ENCODE measurements at regions not wholly inside any gene's neighbourhood (a gene's known extent, or its start where the extent isn't known, plus 50 kb on each side); places are given as distances from the start of the nearest gene placed in this dataset.
"Not testable (repeated sequence)": the region's sequence is repeated elsewhere in the genome, so short reads cannot be mapped to it uniquely, and the experiment has no call there.

DNA sequence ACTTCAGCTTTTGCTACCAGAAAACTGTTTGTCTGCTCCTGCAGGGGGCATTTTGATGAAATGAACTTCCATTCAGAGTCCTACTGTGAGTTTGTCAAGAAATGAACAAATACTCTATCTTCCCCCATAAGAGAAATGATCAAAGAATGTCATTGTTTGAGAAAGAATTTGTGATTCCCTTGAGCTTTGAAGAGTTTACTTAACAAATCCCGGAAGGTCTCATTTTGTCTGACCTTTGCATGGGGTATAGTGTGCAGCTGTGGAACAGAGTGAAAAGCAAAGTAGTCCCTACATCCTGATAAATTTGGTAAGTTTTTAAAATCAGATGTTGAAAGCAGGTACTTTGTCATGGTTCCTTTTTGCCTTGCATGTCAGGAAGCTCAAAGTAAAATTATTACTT lies 178.0 kb downstream of the ABCC12 start:
- Histone ChIP-seq H3K27ac (no peak overlapping the region), H3K4me3 (no peak overlapping the region)

DNA sequence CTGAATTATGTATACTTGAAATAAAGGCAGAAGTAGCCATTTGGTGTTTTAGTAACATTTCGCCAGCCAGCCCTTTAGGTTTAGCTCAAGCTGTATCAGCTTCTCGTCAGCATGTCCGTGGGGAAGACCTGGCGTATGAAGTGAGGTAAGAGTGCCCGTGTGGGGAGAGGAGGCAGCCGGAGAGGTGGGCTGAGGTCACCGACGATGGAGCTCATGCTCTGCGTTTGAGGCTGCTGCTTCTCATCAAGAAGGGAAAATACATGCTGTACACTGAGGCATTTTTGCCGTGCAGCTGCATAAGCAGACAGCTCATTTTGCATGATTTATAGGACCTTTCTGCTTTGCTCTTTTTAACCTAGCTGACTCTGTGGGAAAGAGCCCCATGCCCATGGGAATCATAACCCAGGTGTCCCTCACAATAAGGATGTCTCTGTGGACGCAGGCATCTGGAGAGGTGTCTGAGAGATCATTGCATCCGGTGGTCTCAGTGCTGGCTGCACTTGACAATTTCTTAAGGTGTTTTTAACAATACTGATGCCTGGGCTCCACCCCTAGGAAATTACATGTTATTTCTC lies 179.1 kb downstream of the ABCC12 start:
- H3K4me3 ChIP-seq: no peak overlapping the region

DNA sequence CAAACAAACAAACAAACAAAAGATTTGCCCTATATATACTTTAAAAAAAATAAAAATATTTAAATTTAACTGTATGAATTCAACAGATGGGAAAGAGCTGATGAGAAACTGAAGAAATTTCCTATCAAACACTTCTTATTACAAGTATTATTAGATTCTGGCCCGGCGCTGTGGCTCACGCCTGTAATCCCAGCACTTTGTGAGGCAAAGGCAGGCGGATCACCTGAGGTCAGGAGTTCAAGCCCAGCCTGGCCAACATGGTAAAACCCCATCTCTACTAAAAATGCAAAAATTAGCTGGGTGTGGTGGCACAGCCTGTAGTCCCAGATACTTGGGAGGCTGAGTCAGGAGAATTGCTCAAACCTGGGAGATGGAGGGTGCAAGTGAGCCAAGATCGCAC lies 180.8 kb downstream of the ABCC12 start:
- H3K4me3 ChIP-seq, H3K27ac ChIP-seq: not testable (repeated sequence)

More for the DNA sequence above, 179.1 kb downstream of the ABCC12 start:
- no peak overlapping the region for H3K27ac ChIP-seq

DNA sequence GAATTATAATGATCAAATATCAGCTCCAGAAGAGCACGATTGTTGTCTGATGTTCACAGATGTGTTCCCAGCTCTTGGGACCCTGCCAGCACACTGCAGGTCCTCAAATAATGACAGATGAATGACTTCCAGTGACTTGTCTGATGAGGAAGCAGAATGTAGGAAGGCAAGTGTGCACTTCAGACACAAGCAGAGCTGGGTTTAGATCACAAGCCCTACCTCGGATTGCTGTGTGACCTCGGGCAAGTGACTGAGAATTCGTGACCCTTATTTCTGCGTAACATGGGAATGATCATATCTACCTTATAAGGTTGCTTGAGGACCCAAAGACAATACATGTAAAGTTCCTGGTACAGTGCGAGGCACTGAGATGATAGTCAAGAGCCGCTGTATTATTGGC lies 182.2 kb downstream of the ABCC12 start:
- no peak overlapping the region for H3K27ac ChIP-seq
- H3K4me3 ChIP-seq: no peak overlapping the region

DNA sequence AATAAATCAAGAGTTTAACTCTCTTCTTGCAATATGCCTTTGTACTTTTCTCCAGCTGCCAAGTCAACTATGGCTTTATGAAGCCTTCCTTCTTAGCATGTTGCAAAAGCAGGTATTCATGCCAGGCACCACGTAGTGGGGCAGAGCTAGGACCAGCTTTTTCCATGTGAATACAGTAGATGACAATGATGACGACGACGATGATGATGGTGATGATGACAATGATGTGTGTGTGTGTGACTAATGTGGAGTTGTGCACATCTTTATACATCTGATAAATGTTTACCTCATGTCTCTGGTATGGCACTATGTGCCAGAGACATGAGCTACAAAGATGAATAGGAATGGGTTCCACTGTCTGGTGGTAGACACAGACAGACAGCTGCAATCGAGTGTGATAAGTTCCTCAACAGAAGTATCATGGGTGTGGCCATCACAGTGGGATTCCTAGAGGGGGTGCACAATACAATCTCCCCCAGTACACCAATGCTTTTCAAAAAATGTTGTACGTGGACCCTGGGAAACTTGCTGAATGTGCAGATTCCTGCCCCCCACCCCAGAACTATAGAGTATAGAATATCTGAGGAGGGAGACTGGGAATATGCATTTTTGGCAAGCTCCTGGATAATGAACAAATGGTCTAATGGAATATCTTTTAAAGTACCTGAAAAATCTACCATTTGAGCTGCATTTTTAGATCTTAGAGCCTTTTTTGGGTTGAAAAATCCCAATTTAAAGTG lies 183.4 kb downstream of the ABCC12 start:
- Histone ChIP-seq H3K4me3 (no peak overlapping the region), H3K27ac (no peak overlapping the region)

DNA sequence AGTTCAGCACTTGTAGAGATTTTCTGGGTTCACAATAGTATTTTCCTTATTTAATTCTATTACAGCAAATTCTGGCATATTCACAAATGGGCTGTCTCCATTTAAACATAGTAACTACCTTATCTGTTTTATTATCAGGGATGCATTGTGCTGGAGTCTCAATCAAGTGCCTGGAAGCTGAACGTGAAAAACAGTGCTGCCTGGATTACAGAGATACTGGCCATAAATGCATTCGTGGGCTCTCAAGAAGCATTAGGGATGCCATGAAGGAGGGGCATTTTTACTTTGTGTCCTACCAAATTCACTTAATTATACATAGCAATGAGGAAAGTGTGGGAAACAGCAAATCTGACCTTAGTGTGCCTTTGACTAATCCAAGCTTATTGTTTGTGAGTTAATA lies 184.6 kb downstream of the ABCC12 start:
- Histone ChIP-seq H3K4me3 (no peak overlapping the region), H3K27ac (no peak overlapping the region)

DNA sequence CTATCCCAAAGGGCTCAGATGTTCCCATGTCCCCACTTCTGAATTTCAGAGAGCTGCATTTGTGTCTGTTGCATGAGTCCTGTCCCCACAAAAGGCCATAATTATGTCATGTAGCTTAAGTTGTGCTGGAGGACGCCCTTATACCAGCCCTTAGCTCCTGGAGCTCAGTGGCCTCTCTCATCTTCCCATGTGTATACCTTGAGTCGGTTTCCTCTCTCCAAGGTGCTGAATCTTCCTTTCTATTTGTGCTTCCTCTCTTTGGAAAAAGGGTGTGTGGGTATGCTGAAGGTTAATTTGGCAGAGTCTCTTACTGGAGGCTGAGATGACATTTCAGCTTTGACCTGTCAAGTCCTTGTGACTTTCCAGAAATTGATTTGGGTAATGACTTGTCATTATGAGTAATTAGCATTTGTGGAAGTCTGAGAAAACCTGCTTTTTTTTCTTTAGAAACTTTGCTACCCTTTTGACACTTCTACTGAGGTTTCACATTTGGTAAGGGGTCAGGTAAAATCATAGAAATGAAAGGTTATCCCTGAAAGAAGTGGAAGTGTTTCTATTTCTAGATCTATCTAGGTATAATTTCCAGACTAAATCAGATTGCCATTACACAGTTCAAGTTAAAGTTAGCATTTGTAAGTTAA lies 185.4 kb downstream of the ABCC12 start:
- Histone ChIP-seq H3K27ac (no peak overlapping the region), H3K4me3 (no peak overlapping the region)

DNA sequence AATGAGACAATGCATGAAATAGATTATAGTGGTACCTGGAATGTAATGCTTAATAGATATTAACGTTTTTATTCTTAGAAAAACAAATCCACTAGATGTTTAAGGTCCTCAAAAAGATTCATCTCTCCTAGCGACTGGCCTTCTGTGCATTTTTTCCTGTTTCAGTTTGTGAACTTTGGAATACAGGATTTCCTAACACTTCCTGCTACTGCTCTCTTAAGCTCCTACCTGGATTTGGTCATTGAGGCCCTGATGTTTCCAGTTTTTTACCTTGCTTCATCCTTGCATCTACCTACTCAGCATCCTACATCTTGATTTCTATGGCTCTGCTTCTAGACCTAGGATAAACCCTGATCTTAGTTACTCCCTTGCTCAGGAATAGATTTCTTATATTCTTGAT lies 188.4 kb downstream of the ABCC12 start:
- H3K4me3 ChIP-seq: no peak overlapping the region
- no peak overlapping the region for H3K27ac ChIP-seq

DNA sequence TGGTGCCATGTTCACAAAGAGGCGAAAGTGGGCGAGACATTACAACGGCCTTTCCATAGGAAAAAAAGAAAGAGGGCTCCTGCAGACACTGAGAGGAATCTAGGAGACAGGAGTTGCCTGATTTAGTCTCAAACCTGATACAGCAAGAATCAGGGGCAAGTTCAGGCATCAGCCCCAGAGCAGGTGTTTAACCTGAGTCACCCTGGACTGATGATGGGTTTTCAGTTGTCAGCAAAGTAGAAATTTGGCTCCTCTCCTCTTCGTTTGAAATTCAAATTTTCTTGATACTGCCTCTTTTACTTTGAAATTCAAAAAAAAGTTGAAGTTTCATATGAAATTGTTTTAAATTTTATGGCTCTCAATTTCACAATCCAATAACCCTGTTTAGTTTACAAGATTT lies 189.5 kb downstream of the ABCC12 start:
- Histone ChIP-seq H3K27ac (no peak overlapping the region), H3K4me3 (no peak overlapping the region)

DNA sequence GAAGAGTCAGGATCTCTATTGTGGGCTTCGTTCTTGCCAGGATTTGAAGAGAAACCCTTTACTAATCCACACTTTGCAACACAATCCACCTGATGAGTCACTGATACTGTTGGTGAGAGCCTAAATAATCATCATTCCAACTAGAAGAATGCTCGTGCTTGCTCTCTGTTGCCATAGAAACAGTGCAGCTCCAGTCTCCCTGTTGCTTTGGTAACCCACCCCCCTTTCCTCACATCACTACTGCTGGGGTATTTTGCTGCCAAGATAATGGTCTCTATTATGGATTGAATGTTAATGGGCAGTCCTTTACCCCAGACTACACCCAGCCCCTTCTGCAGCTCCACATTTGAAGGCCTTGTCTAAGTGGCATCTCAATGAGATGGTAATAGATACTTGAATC lies 190.4 kb downstream of the ABCC12 start:
- Histone ChIP-seq H3K4me3 (no peak overlapping the region), H3K27ac (no peak overlapping the region)

DNA sequence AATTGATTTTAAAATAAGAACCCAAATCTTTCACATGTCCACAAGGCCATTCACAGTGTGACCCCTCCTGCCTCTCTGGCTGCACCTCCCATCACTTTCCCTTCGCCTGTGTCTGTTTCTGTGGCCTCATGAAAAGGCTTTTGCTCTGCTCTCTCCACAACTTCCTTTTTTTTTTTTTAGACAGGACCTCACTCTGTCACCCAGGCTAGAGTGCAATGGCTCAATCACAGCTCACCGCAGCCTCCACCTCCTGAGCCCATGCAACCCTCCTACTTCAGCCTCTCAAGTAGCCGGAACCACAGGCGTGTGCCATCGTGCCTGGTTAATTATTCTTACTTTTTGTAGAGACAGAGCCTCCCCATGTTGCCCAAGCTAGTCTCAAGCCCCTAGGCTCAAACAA lies 197.1 kb downstream of the ABCC12 start:
- no peak overlapping the region for H3K27ac ChIP-seq
- no peak overlapping the region for H3K4me3 ChIP-seq

DNA sequence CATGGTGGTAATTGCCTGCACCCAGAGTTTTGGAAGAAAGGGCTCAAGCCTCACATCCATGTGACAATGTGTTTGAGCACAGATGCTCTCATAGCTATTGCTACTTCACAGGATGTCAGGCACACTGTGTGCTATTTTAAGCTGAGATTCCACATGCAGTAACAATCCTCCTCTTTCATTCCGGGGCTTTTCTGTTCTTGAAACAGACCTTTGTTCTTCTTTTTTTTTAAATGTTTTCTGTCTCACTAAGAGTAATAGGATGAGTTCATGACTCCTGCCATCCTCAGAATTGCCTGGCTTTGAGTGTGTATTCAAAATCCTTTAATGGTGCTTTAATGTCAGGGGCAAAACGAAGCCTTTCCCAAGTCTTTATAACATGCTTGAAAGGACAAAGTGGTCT lies 198.9 kb downstream of the ABCC12 start:
- Histone ChIP-seq H3K27ac (no peak overlapping the region), H3K4me3 (no peak overlapping the region)

DNA sequence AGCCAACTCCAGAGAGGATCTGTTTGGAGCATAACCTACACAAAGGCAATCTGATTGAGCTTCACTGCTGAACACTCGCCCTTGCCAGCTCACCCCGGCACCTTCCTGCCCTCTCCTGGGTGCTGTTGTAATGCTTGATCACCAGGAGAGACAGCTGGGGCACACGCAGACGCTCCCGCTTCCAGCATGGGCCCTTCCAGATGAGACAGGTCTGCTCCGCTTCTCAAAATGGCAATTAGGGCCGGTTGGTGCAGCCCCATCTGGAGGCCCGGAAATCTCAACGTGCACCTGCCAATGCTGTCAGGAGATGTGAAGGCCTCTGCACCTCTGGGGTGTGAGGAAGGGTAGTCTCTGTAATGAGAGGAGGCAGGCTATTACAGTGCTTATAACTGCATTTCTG lies 206.1 kb downstream of the ABCC12 start:
- Histone ChIP-seq H3K27ac (no peak overlapping the region), H3K4me3 (no peak overlapping the region)

DNA sequence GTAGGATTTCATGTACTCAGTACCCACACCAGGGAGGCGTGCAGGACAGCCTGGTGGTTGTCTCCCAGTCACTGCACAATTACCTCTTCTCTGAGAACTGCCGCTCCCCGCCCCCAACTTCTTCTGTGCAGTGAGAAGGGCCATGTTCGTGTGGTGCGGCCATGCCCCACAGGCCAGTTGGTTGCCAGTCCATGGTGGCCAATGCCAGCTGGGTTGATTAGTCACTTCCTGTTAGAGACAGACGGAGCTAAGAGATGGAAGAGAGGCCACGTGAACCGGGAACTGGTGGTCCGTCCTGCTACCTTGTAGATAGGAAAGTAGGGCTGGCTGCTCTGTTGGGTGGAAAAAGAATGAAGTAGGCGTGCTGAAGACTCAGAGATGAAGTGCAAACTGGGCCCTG lies 206.5 kb downstream of the ABCC12 start:
- Histone ChIP-seq H3K4me3 (no peak overlapping the region), H3K27ac (no peak overlapping the region)

DNA sequence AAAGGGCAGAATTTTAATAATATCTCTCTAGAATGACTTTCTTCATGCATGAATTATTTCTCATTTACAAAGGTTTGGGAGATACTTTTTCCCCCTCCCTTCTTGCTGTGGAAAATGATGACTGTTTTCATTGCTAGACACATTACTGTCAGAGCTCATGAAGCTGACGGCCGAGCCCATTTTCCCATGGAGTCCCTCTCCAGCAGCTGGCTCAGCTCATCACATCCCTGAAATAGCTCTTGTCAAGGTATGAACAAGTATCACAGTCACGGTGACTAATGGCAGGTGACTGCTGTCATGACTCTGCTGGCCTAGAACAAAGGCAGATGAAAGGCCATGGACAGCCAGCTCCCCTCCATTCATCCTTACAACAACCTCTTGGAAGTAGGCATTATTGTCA lies 208.1 kb downstream of the ABCC12 start:
- no peak overlapping the region for H3K27ac ChIP-seq

DNA sequence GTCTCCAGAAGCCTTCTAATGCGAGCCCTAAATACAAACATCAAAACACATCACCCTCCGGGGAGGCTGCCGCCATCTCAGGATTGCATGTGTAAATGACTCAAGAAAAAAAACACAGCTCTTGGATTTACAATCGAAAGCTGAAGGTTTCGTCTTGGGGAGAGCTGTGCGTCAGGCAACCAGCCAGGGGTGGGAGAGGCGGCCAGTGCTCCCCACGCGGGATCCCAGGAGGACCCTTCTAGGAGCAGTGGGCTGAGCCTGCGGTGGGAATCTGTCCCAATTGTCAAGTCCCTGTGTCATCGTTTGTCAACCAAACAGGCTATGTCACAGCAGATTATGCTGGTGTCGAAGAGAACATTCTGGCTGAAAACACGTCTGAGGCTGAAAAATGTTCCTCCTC lies 209.7 kb downstream of the ABCC12 start:
- Histone ChIP-seq H3K27ac (no peak overlapping the region), H3K4me3 (no peak overlapping the region)

More for the DNA sequence above, 208.1 kb downstream of the ABCC12 start:
- no peak overlapping the region for H3K4me3 ChIP-seq

DNA sequence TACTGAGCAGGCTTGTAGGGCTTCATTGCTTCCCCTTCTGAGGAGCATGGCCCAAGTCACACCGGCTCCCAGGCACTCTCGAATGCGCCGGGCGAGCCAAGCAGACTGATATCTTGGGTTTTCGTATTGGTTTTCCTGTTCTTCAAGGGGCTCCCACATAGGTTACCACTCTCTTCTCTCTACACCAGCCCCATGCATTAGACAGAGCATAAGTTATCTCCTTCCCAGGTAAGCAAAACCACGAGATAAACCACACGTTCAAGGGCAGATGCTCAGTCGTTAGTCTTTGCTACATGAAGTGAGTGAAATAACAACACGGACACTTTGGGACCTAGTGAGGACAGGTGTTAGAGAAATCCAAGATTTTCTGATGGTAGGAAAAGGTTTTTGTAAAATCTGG lies 211.2 kb downstream of the ABCC12 start:
- Histone ChIP-seq H3K27ac (no peak overlapping the region), H3K4me3 (no peak overlapping the region)

DNA sequence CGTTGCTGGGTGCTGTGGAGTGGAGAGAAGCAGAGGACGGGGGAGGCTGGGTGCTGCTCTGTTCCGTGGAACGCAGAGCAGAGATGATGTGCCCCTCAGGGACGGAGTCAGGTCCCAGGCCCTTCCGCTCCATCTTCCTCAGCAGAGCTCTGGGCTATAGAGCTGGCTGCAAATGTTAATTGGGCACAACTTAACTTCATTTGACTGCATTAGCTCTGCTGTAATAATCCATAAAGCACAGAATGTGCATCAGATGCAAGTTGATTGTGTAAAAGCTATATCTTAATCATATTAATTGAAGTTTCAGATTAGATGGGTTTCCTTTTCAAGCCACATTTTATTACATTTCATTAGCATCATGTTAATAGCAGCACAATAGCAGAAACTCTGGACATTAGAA lies 212.6 kb downstream of the ABCC12 start:
- Histone ChIP-seq H3K27ac (no peak overlapping the region), H3K4me3 (no peak overlapping the region)

DNA sequence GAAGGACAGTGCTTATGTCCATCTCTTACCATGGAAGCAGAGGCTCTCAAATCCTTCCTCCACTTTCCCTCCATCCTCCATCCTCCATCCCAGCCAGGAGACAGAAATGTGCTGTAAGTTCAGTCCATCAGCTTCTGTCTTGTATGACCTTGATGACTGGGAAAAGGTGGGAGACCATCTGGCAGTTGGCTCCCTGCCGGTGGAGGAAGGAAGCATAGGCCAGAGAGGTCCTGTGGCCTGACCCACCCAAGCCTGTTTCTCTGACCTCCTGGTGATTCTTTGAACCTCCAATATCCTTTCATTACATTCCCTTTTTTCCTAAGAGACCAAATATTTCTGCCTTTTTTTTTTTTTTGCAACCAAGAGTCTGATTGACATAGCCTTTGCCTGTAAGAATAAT lies 215.3 kb downstream of the ABCC12 start:
- Histone ChIP-seq H3K27ac (no peak overlapping the region), H3K4me3 (no peak overlapping the region)

DNA sequence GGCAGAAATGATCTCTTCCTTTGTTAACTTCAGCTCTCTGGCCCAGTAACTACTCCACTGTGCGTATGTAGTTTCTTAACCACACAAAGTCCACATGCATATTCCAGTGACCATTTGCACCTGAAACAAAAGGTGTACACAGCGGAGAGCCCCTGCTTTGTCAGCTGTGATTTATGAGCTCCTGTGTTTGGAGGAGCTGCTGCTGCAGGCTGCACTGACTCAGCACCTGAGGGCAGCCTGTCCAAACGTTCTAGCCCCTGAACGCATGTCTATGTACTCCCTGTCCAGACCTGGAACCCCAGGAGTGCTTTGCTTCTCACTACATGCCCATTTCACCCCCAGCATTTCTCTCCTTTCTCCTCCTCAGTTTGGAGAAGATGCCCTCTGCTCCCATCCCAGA lies 216.1 kb downstream of the ABCC12 start:
- no peak overlapping the region for H3K4me3 ChIP-seq
- H3K27ac ChIP-seq: no peak overlapping the region

DNA sequence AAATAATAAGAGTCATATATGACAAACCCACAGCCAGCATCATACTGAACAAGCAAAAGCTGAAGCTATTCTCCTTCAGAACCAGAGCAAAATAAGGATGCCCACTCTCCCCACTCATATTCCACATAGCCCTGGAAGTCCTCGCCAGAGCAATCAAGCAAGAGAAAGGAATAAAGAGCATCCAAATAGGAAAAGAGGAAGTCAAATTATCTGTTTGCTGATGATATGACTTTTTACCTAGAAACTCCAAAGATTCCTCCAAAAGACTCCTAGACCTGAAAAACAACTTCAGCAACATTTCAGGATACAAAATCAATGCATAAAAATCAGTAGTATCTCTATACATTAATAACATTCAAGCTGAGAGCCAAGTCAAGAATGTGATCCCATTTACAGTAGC lies 217.5 kb downstream of the ABCC12 start:
- Histone ChIP-seq H3K4me3 (no peak overlapping the region), H3K27ac (no peak overlapping the region)

DNA sequence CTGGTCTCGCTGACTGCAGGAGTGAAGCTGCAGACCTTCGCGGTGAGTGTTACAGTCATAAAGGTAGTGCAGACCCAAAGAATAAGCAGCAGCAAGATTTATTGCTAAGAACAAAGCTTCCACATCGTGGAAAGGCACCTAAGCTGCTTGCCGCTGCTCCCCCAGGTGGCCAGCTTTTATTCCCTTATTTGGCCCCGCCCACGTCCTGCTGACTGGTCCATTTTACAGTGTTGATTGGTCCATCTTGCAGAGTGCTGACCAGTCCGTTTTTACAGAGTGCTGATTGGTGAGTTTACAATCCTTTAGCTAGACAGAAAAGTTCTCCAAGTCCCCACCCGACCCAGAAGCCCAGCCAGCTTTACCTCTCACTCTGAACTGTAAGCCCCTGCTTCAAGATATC lies 227.8 kb downstream of the ABCC12 start:
- Histone ChIP-seq H3K27ac (no peak overlapping the region), H3K4me3 (no peak overlapping the region)
